ENCODE measurements at regions not wholly inside any gene's neighbourhood (a gene's known extent, or its start where the extent isn't known, plus 50 kb on each side); places are given as distances from the start of the nearest gene placed in this dataset.

GRCh38 chr13:22505489-22505888, 675.3 kb upstream of the SGCG start:
- no peak for DNase-seq (ENCODE audit: low read depth)

GRCh38 chr13:22506096-22506691, 674.6 kb upstream of the SGCG start:
- no peak for DNase-seq (ENCODE audit: low read depth)

DNA sequence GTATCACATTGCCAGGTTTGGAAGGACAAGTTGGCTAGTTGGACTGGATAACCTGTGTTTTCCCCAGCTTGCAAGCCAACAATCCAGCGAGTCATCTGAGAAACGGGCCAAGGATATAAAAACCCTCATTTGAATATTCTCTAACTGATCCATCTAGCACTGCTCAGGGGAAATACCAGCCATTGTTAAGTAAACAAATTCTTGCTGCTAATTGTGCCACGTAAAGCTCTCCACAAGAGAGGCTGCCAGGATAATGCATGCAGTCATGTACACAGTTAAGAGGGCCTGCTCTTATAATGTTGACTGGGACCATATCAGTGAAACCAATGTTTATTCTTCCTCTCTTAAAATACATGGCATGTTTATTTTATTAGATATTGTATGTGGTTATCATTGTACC, 663.2 kb upstream of the SGCG start:
- no peak for DNase-seq (ENCODE audit: low read depth)

DNA sequence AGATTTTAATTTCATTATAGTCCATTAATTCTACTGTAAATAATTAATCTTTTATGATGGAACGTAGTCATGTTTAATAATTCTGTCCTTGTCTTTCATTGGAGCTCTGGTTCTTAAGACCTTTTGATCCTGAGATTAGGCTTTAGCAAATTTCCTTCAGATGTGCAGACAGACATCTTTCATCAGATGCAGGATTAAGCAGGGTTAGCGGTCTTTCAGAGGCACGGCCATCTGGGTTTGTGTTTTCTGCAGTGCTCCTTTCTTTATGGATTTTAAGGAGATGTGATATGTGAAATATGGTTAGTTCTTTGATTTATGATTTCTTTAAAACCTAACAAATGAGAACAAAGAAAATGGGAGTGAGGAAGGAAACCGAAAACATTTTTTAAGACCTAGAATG, 643.9 kb upstream of the SGCG start:
- no peak for DNase-seq (ENCODE audit: low read depth)

DNA sequence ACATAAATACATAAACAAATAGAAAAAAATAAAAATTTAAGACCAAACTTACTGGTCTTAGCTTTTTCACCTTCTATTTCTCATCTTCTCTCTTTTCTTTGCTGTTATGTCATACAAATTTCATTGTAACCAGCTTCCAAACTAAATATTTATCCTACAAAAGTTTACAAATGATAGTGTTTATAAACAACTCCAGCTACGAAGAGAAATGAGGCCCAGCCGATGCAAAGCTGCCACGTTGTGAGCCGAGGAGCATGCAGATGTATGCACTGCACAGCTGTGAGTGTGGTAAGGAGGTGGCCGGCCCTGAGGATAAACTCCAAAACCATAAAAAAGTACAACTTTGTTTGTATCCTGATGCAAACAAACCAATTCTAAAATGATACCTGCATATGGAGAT, 642.4 kb upstream of the SGCG start:
- DNase-seq (ENCODE audit: low read depth) = no peak

GRCh38 chr13:22549126-22549525, 631.7 kb upstream of the SGCG start:
- no peak for DNase-seq (ENCODE audit: low read depth)

GRCh38 chr13:22561581-22561980, 619.2 kb upstream of the SGCG start:
- DNase-seq (ENCODE audit: low read depth) = no peak

GRCh38 chr13:22562116-22562515, 618.7 kb upstream of the SGCG start:
- no peak for DNase-seq (ENCODE audit: low read depth)

DNA sequence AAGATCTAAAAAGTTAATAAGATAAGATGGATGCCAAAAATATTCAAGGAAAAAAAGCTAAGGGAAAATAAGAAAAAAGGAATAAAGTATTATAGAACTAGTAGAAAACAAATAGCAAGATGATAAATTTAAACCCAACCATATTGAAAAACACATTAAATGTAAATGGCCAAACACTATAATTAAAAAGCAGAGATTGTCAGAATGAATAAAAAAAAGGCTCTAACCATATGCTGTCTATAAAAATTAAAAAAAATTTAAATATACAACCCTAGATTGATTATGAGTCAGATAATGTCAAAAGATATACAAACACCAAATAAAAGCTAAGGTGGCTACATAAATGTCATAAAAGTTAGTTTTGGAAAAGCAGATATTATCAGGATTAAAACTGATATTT, 617.5 kb upstream of the SGCG start:
- DNase-seq (ENCODE audit: low read depth) = no peak

GRCh38 chr13:22569811-22570210, 611.0 kb upstream of the SGCG start:
- no peak for DNase-seq (ENCODE audit: low read depth)

GRCh38 chr13:22589880-22590279, 590.9 kb upstream of the SGCG start:
- no peak for DNase-seq (ENCODE audit: low read depth)

DNA sequence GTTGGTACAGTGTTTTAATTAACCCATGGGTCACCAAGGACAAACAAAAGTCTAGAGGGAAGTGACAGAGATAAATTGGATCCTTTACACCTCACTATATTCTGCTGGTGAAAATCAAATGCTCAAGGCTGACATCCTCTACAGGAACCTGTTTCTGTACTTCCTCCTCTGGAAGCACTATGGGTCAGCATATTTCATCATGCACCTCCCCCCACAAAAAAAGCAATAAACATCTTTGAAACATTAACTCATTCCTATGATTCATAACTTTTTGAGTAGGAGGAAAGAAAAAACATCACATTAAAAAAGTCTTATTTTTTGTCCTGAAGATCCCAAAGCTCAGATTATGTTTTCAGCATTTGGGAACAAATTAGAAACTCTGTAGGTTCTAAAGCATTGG, 588.3 kb upstream of the SGCG start:
- DNase-seq (ENCODE audit: low read depth) = no peak

DNA sequence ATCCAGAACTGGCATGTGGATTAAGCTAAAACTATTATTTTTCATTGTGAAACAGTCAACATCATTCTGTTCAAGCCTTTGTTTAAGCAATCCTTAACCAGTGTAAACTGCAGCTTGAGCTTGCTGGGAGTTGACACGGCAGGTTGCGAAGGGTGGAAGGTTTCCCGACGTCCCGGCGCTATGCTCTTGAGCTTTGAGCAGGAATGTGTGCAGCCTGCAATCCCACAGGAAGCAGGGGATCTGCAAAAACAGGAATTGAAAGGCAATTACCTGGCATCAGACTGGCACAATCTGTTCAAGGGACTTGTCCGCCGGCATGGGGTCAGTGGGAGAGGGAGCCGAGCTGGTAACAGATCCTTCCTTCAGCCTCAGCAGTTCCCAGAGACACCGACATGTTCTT, 586.7 kb upstream of the SGCG start:
- DNase-seq (ENCODE audit: low read depth) = no peak

- DNase-seq (ENCODE audit: low read depth) = no peak
Measured at GRCh38 chr13:22596171-22596863, 584.5 kb upstream of the SGCG start.

- no peak for DNase-seq (ENCODE audit: low read depth)
Measured at GRCh38 chr13:22599156-22599555, 581.6 kb upstream of the SGCG start.

- no peak for DNase-seq (ENCODE audit: low read depth)
Measured at GRCh38 chr13:22618002-22618401, 562.8 kb upstream of the SGCG start.

DNA sequence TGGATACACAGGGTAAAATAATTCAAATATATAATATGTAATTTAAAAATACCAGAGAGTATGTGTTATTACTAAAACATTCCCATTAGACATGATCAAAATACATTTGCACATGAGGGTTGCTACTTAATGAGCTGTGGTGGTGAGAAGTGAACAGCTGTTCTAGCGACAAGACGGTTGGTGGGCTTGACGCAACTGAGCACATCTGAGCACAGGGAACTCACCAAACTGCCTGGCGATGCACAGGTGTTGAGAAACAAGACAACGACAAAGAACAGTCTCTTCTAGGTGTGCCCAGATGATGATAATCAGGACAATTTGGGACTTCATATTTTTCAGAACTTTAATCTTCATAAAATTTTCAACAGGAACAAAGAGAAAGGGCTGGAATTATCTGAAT, 555.1 kb upstream of the SGCG start:
- DNase-seq (ENCODE audit: low read depth) = no peak

DNA sequence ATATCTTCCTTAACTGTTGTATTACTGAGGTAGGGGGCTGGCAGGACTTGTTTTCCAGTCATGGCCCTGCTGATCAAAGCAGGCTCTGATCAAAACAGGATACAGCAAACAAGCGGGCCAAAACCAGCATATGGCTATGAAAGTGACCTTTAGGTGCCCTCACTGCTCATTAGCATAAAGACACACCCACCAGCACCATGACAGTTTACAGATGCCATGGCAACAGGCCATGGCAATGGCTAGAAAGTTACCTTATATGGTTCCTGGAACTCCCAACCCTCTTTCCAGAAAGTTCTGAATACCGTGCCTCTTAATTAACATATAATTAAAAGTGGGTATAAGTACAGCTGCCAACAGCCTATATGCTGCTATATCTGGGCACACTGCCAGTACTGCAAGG, 551.4 kb upstream of the SGCG start:
- no peak for DNase-seq (ENCODE audit: low read depth)

DNA sequence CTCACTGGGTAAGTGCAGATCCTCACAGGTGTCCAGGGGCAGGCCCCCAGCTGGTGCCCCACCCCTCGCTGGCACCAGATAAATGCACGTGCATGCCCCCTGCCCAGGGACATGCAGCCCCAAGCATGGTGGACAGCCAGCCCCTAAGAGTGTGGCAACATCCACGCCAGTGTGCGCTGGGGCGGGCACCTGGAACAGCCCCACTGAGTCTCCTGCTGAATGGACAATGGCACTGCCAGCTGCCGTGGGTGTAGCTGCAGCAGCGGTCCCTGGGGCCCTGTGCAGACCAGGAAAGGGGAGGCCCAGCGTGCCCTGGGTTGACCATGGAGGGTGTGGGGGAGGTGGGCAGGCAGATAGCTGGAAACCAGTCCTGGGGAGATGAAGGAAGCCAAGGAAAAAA, 538.7 kb upstream of the SGCG start:
- no peak for DNase-seq (ENCODE audit: low read depth)

GRCh38 chr13:22644941-22645340, 535.8 kb upstream of the SGCG start:
- DNase-seq (ENCODE audit: low read depth) = no peak

- DNase-seq (ENCODE audit: low read depth) = no peak
Measured at GRCh38 chr13:22647156-22647850, 533.5 kb upstream of the SGCG start.

DNA sequence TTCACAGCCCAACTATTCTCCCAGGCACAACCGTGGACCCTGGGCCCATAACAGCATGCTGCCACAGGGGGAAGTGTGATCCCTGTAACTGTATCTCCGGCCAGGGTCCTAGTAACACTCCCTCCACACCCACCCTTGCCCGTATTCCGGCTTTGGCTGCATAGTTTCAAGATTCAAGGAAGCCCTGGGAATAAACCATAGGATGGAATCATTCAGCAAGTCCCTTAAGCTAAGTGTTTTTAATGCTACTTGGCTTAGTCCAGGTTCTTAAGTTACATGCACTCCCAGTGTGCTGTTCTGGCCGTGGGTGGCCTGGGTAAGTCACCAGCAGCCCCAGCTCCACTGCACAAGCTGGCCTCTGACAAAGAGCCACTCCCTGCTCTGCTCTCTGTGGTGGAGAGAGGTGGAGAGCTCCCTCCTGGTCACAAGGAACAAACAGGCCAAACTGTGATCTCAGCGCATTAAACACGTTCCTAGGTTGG, 532.4 kb upstream of the SGCG start:
- DNase-seq (ENCODE audit: low read depth) = no peak

- no peak for DNase-seq (ENCODE audit: low read depth)
Measured at GRCh38 chr13:22652796-22653195, 528.0 kb upstream of the SGCG start.

- DNase-seq (ENCODE audit: low read depth) = no peak
Measured at GRCh38 chr13:22653866-22654265, 526.9 kb upstream of the SGCG start.

Data from fibroblast of gingiva (primary cell).